ENCODE measurements at regions not wholly inside any gene's neighbourhood (a gene's known extent, or its start where the extent isn't known, plus 50 kb on each side); places are given as distances from the start of the nearest gene placed in this dataset.
"Not testable (repeated sequence)": the region's sequence is repeated elsewhere in the genome, so short reads cannot be mapped to it uniquely, and the experiment has no call there.

DNA sequence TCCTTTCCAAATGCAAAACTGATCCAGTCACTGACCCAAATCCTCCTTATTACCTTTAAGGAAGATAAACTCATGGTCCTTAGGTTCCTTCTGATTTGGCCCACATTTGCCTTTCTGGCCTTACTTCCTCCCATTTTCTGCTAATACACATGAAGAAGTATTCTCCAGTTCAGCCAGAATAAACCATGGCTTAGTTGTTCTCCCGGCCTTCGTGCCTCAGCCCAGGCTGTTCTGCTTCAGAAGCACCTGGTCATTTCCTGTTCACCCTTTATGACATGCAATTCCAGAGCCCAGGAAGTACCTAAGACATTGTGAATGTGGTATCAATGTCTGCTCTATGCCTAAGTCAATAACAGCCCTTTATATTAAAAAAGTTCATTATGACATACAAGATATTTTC lies 4790.1 kb upstream of the OR11H1 start:
- H3K4me1 ChIP-seq (replicated peaks); H3K4me3 ChIP-seq; H3K9me3 ChIP-seq; H3K27ac ChIP-seq; intact Hi-C loops (cut with DNase I); H3K36me3 ChIP-seq; DNase-seq (ENCODE audit: low spot score); H3K27me3 ChIP-seq (replicated peaks; ENCODE audit: insufficient read depth): not testable (repeated sequence)
- 86% methylated on average over 2 of the region's 2 CpGs for WGBS

DNA sequence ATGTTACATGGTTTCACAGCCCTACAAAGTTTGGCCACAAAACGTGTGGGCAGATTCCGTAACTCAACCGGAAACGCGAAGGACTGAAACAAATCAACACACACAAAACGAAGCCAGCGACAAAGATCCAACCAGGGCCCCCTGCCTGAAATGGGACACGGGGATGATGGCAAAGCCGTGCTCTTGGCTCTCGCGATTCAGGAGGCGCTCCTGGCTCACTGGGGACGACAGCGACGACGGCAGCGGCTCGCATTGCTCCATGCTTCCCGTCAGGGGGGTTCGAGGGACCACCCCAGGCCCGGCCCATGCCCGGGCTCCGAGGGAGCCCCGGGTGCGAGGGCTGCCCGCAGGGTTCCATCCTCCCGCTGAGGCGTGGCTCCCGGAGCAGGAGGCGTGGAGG lies 4786.8 kb upstream of the OR11H1 start:
- TF ChIP-seq POLR2A (IDR thresholded peaks at IDR 0.05) (no peak), POLR2AphosphoS5 (IDR thresholded peaks at IDR 0.05) (no peak)
- TF ChIP-seq, protein P1, sequence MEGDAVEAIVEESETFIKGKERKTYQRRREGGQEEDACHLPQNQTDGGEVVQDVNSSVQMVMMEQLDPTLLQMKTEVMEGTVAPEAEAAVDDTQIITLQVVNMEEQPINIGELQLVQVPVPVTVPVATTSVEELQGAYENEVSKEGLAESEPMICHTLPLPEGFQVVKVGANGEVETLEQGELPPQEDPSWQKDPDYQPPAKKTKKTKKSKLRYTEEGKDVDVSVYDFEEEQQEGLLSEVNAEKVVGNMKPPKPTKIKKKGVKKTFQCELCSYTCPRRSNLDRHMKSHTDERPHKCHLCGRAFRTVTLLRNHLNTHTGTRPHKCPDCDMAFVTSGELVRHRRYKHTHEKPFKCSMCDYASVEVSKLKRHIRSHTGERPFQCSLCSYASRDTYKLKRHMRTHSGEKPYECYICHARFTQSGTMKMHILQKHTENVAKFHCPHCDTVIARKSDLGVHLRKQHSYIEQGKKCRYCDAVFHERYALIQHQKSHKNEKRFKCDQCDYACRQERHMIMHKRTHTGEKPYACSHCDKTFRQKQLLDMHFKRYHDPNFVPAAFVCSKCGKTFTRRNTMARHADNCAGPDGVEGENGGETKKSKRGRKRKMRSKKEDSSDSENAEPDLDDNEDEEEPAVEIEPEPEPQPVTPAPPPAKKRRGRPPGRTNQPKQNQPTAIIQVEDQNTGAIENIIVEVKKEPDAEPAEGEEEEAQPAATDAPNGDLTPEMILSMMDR (IDR thresholded peaks at IDR 0.05), result no peak
- no peak for DNase-seq (ENCODE audit: low spot score)
- H3K4me1 ChIP-seq (replicated peaks), result no peaks in the 10 kb centered on the region
- H3K27me3 ChIP-seq (replicated peaks; ENCODE audit: insufficient read depth), result no peaks in the 10 kb centered on the region
- no peaks in the 10 kb centered on the region for H3K9me3 ChIP-seq
- H3K4me3 ChIP-seq, result no peak overlapping the region
- H3K36me3 ChIP-seq, result no peaks in the 10 kb centered on the region
- intact Hi-C loops (cut with DNase I), result no loop called here
- H3K27ac ChIP-seq, result no peak overlapping the region
- 63% methylated on average over 30 of the region's 30 CpGs for WGBS

DNA sequence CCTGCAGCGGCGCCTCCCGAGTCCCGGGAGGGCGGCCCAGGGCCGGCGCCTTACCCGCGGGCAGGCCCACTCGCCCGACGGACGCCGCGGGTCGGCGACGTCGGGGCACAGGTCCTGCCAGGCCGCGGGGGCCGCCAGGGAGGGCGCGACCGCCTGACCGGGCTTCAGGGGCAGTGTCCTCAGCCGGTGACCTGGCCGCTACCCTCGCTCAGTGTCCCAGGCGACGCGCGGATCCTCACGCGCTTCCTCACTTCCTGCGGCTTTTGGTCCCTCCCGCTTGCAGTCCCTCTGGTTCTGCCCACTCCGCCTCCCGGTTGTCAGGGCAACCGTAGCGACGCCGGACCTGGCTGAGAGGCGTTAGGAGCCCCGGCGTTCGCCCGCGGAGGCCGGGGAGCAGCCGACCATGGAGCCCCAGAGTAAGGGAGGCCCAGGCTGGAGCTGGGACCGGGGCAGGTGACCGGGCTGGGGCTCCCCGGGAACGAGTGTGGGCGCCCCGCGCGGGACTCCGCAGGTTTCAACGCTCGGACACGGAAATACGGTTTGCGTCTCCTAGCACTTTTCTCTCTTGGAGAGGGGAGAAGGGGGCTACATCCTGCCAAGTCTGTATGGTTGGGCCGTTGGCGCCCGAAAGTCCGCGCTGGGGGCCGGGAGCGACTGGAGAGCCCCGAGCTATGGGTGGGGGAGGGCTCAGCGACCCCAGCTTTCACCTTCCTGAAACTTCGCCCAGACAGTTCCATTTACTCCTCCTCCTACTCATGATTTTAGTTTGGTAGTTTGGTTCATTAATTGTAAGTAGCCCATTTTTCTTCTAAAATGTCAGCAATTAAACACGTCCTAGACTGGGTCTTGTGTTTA lies 4786.0 kb upstream of the OR11H1 start:
- H3K36me3 ChIP-seq; intact Hi-C loops (cut with DNase I); H3K4me1 ChIP-seq (replicated peaks); H3K4me3 ChIP-seq; H3K27me3 ChIP-seq (replicated peaks; ENCODE audit: insufficient read depth); DNase-seq (ENCODE audit: low spot score); H3K27ac ChIP-seq; H3K9me3 ChIP-seq: not testable (repeated sequence)
- 63% methylated on average over 76 of the region's 76 CpGs for WGBS

DNA sequence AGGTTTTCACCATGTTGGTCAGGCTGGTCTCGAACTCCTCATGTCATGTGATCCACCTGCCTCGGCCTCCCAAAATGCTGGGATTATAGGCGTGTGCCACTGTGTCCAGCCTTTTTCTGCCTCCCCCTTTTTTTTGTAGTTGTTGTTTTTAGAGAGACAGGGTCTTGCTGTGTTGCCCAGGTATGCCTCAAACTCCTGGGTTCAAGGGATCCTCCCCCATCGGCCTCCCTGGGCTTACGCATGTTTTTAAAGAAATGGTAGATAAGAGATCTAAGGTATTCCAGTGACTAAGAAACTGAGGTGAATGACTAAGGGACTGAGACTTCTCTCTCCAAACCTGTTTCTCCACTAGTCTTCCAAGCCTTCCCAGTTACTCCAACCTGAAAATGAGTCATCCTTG lies 4781.6 kb upstream of the OR11H1 start:
- H3K27ac ChIP-seq; intact Hi-C loops (cut with DNase I); DNase-seq (ENCODE audit: low spot score); H3K4me1 ChIP-seq (replicated peaks); H3K4me3 ChIP-seq; H3K36me3 ChIP-seq; H3K9me3 ChIP-seq; H3K27me3 ChIP-seq (replicated peaks; ENCODE audit: insufficient read depth): not testable (repeated sequence)
- 77% methylated on average over 5 of the region's 5 CpGs for WGBS

DNA sequence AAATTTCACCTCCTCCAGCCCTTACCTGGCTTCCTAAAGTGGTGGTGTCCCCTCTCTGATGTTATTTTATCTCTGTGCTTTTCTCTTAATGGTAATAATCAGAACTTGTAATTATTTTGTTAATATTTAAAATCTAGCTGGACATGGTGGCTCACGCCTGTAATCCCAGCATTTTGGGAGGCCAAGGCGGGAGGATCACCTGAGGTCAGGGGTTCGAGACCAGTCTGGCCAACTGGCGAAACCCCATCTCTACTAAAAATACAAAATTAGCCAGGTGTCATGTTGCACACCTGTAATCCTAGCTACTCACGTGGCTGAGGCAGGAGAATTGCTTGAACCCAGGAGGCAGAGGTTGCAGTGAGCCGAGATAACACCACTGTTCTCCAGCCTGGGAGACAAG lies 4780.8 kb upstream of the OR11H1 start:
- H3K4me3 ChIP-seq; H3K27ac ChIP-seq; H3K9me3 ChIP-seq; DNase-seq (ENCODE audit: low spot score); H3K4me1 ChIP-seq (replicated peaks); intact Hi-C loops (cut with DNase I); H3K36me3 ChIP-seq; H3K27me3 ChIP-seq (replicated peaks; ENCODE audit: insufficient read depth): not testable (repeated sequence)
- 49% methylated on average over 6 of the region's 6 CpGs for WGBS

DNA sequence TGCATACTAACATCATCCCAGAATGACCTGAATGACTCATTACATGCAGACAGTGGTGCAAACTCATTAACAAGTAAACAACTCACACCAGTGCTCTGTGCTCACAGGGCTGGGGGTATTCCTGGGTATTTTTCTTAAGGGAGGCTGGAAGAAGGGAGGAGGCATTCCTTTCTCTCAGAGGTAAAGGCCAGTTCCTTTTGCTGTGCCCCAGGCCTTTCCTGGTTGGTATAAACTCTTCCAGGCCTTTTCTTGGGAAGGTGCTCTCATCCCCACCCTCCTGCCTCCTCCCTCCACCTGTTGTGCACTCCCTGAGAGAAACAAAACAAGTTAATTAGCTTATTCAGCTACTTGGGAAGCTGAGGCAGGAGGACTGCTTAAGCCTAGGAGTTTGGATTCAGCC lies 4779.2 kb upstream of the OR11H1 start:
- H3K9me3 ChIP-seq; H3K27ac ChIP-seq; DNase-seq (ENCODE audit: low spot score); H3K27me3 ChIP-seq (replicated peaks; ENCODE audit: insufficient read depth); H3K36me3 ChIP-seq; H3K4me1 ChIP-seq (replicated peaks); intact Hi-C loops (cut with DNase I); H3K4me3 ChIP-seq: not testable (repeated sequence)

DNA sequence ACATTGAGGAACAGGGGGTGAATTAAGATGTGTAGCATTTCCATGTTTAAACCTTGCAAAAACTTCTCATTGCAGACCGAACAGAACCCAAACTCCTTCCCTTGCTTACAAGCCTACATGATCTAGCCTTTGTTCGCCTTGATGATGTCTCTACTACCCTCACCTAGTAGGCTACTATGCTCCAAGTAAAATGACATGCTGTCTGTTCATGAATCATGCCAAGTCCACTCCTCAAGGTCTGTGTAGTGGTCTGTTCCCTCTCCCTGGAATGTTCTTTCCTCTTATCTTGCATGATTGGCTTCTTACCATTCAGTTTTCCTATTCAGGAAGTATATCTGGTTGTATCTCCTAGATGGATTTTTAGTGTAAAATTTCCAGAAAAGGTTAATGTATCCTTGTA lies 4778.6 kb upstream of the OR11H1 start:
- H3K27ac ChIP-seq; intact Hi-C loops (cut with DNase I); H3K36me3 ChIP-seq; H3K4me3 ChIP-seq; H3K27me3 ChIP-seq (replicated peaks; ENCODE audit: insufficient read depth); H3K4me1 ChIP-seq (replicated peaks); H3K9me3 ChIP-seq; DNase-seq (ENCODE audit: low spot score): not testable (repeated sequence)
- 45% methylated on average over 2 of the region's 2 CpGs for WGBS

DNA sequence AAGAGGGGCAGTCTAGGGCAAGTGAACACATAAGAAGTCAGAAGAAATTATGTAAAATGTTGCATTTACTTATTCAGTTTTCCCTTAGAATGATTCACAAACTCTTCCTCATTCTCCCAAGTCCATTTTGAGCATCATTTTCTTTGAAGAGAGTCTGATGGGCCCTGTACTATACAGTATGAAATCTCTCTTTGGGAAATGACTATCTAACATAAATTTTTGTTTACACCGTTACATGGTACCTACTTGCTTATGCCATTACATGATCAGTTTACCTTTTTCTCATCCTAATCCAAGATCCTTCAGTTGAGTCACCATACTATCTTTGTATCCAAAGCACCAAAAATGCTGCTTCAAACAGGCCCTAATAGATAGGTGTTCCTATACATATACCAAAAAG lies 4774.4 kb upstream of the OR11H1 start:
- intact Hi-C loops (cut with DNase I), result not testable (repeated sequence)
- WGBS, result 60% methylated on average over 1 of the region's 1 CpG

DNA sequence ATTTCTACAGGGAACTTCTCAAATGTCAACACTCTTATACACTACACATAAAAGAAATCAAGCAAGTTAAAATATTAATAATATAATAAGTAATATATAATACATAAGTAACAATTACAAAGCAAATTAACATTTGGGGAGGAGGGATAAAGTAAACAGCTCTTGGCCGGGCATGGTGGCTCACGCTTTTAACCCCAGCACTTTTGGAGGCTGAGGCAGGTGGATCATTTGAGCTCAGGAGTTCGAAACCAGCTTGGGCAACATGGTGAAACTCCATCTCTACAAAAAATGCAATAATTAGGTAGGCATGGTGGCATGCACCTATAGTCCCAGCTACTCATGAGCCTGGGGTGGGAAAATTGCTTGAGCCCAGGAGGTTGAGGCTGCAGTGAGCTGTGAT lies 4772.6 kb upstream of the OR11H1 start:
- H3K36me3 ChIP-seq; H3K4me3 ChIP-seq; H3K4me1 ChIP-seq (replicated peaks); intact Hi-C loops (cut with DNase I); H3K27ac ChIP-seq; H3K9me3 ChIP-seq; H3K27me3 ChIP-seq (replicated peaks; ENCODE audit: insufficient read depth); DNase-seq (ENCODE audit: low spot score): not testable (repeated sequence)
- 47% methylated on average over 3 of the region's 3 CpGs for WGBS

More for the DNA sequence above, 4774.4 kb upstream of the OR11H1 start:
- H3K27ac ChIP-seq; DNase-seq (ENCODE audit: low spot score); H3K27me3 ChIP-seq (replicated peaks; ENCODE audit: insufficient read depth); H3K9me3 ChIP-seq; H3K4me1 ChIP-seq (replicated peaks); H3K36me3 ChIP-seq; H3K4me3 ChIP-seq: not testable (repeated sequence)

DNA sequence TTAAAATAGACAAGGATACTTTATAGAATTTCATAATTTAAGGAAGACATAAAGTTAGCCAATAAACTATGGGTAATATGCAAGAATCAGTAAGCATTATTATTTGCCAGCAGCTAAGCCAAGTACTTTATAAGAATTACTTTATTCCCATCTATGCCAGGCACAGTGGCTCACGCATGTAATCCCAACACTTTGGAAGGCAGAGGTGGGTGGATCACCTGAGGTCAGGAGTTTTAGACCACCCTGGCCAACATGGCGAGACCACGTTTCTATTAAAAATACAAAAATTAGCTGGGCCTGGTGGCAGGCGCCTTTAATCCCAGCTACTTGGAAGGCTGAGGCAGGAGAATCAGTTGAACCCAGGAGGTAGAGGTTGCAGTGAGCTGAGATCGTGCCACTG lies 4767.6 kb upstream of the OR11H1 start:
- intact Hi-C loops (cut with DNase I); H3K4me1 ChIP-seq (replicated peaks); H3K36me3 ChIP-seq; H3K27ac ChIP-seq; H3K9me3 ChIP-seq; DNase-seq (ENCODE audit: low spot score); H3K27me3 ChIP-seq (replicated peaks; ENCODE audit: insufficient read depth); H3K4me3 ChIP-seq: not testable (repeated sequence)
- 54% methylated on average over 5 of the region's 5 CpGs for WGBS

DNA sequence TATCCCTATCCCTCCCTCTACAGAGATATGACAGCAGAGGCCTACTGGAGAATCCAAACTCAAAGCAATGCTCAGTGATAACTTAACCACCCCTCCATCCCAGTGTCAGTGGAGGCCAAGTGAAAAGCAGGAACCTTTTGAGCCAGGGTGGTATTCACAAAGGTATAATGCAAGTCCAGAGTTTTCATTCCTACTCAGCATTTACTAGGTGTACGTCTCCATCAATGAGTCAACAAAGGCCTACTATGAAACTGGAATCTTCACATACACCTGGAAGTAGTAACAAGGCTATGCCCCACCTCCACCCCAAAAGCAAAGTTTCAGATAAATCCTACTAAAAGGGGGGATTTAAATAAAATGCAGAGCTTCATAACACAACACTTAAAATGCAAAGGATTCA lies 4761.7 kb upstream of the OR11H1 start:
- DNase-seq (ENCODE audit: low spot score); H3K4me1 ChIP-seq (replicated peaks); H3K4me3 ChIP-seq; H3K27ac ChIP-seq; H3K36me3 ChIP-seq; H3K27me3 ChIP-seq (replicated peaks; ENCODE audit: insufficient read depth); intact Hi-C loops (cut with DNase I); H3K9me3 ChIP-seq: not testable (repeated sequence)
- 80% methylated on average over 1 of the region's 1 CpG for WGBS

DNA sequence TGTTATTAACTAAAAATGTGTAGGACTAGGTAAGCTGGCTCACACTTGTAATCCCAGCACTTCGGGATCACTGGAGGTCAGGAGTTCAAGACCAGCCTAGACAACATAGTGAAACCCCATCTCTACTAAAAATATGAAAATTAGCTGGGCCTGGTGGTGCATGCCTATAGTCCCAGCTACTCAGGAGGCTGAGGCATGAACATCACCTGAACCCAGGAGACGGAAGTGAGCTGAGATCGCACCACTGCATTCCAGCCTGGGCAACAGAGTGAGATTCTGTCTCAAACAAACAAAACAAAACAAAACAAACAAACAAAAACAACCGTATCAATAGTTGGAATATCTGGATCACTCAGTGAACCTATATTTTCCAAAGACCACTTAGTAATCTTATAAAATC lies 4759.1 kb upstream of the OR11H1 start:
- 76% methylated on average over 4 of the region's 4 CpGs for WGBS
- H3K4me1 ChIP-seq (replicated peaks); H3K9me3 ChIP-seq; H3K4me3 ChIP-seq; H3K36me3 ChIP-seq; H3K27ac ChIP-seq; H3K27me3 ChIP-seq (replicated peaks; ENCODE audit: insufficient read depth); intact Hi-C loops (cut with DNase I); DNase-seq (ENCODE audit: low spot score): not testable (repeated sequence)

Data from prostate gland (tissue), 2 donors.